Ishikawa (cell line): ENCODE measurements at regions not wholly inside any gene's neighbourhood (a gene's known extent, or its start where the extent isn't known, plus 50 kb on each side); places are given as distances from the start of the nearest gene placed in this dataset.

Experiments used
- CEBPB ChIP-seq: IDR thresholded peaks from 2 replicates; pipeline ENCODE4 v1.6.1; 2012
- CREB1 ChIP-seq: IDR thresholded peaks from 2 replicates; pipeline ENCODE4 v1.6.1; 2012; ENCODE audit warnings: low read depth
- EGR1 ChIP-seq: IDR thresholded peaks from 2 replicates; pipeline ENCODE4 v1.6.1; 2012
- EP300 ChIP-seq: IDR thresholded peaks from 2 replicates; pipeline ENCODE4 v1.6.1; 2012; ENCODE audit warnings: borderline replicate concordance
- FOXM1 ChIP-seq: IDR thresholded peaks from 2 replicates; pipeline ENCODE4 v1.6.1; 2012; ENCODE audit warnings: low read depth, borderline replicate concordance
- MAX ChIP-seq: IDR thresholded peaks from 2 replicates; pipeline ENCODE4 v1.6.1; 2012
- NFIC ChIP-seq: IDR thresholded peaks from 2 replicates; pipeline ENCODE4 v1.6.1; 2012
- RAD21 ChIP-seq: IDR thresholded peaks from 2 replicates; pipeline ENCODE4 v1.6.1; 2012; ENCODE audit warnings: low read depth
- REST ChIP-seq: IDR thresholded peaks from 2 replicates; pipeline ENCODE4 v1.6.1; 2012; ENCODE audit warnings: low read depth, mild to moderate bottlenecking
- TAF1 ChIP-seq: IDR thresholded peaks from 2 replicates; pipeline ENCODE4 v1.6.1; 2012; ENCODE audit warnings: low read depth, mild to moderate bottlenecking
- TCF12 ChIP-seq: IDR thresholded peaks from 2 replicates; pipeline ENCODE4 v1.6.1; 2012; ENCODE audit warnings: low read depth
- TEAD4 ChIP-seq: IDR thresholded peaks from 2 replicates; pipeline ENCODE4 v1.6.1; 2012
- USF1 ChIP-seq: IDR thresholded peaks from 2 replicates; pipeline ENCODE4 v1.6.1; 2012
- YY1 ChIP-seq: IDR thresholded peaks from 2 replicates; pipeline ENCODE4 v1.6.1; 2012; ENCODE audit warnings: low read depth
- ZBTB7A ChIP-seq: IDR thresholded peaks from 2 replicates; pipeline ENCODE4 v1.6.1; 2012; ENCODE audit warnings: low read depth

- no peak for TF ChIP-seq NFIC
- no peak for TF ChIP-seq CEBPB
- no peak for TF ChIP-seq USF1
- TF ChIP-seq EGR1: no peak
- TF ChIP-seq CREB1: no peak
- TF ChIP-seq ZBTB7A: no peak
- no peak for TF ChIP-seq MAX
- no peak for TF ChIP-seq FOXM1
- no peak for TF ChIP-seq TAF1
- TF ChIP-seq RAD21: no peak
Measured at GRCh38 chr12:46553911-46554310, 181.3 kb upstream of the SLC38A2 start.

GRCh38 chr12:46553266-46553665, 180.7 kb upstream of the SLC38A2 start:
- TF ChIP-seq YY1 (no peak), EP300 (no peak), CREB1 (no peak), FOXM1 (no peak), ZBTB7A (no peak), REST (no peak), EGR1 (no peak), TAF1 (no peak), RAD21 (no peak)

- TF ChIP-seq EP300 (no peak), TEAD4 (no peak), TCF12 (no peak), NFIC (no peak), FOXM1 (no peak), CEBPB (no peak), CREB1 (no peak), MAX (no peak), RAD21 (no peak), EGR1 (no peak), USF1 (no peak), TAF1 (no peak), REST (no peak), YY1 (no peak), ZBTB7A (no peak)
Measured at GRCh38 chr12:46550266-46550879, 177.8 kb upstream of the SLC38A2 start.

GRCh38 chr12:46549527-46550265, 177.1 kb upstream of the SLC38A2 start:
- TF ChIP-seq ZBTB7A (no peak), EP300 (peak; percentile 63; the same call in 1 of the 2 replicates), FOXM1 (0 out of 2 replicates have a peak, but pooled peaks have one; percentile 22), CEBPB (peak; percentile 70)

- TF ChIP-seq MAX: no peak
- no peak for TF ChIP-seq NFIC
- no peak for TF ChIP-seq TAF1
- TF ChIP-seq FOXM1: no peak
Measured at GRCh38 chr12:46548605-46549071, 176.1 kb upstream of the SLC38A2 start.
